HG03521 (cell line): ENCODE measurements at regions not wholly inside any gene's neighbourhood (a gene's known extent, or its start where the extent isn't known, plus 50 kb on each side); places are given as distances from the start of the nearest gene placed in this dataset.
A peak's percentile ranks its signal among the peaks of the same experiment; 100 is the strongest.

Source experiments
- ATAC-seq: cut with Tn5 transposase; IDR thresholded peaks from one replicate; pipeline ENCODE4 v1.9.1; 2021; ENCODE audit warnings: mild to moderate bottlenecking, moderate library complexity; ENCODE audit not compliant: unreplicated experiment

DNA sequence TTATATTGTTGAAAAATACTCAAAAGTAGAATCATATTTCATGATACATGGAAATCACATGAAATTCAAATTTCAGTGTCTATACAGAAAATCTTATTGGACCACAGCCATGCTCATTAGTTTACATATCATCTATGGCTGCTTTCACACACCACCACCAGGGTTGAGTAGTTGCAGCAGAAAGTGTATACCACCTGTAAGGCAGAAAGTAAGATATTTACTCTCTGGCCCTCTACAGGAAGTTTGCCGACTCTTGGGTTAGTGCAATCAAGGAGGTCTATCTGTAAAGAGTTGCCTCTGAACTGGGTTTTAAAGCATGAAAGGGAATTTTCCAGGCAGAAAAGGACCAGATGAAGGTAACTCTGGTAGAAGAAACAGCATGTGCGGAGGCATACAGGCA, 432.3 kb downstream of the DHX35 start:
- no peak for ATAC-seq

DNA sequence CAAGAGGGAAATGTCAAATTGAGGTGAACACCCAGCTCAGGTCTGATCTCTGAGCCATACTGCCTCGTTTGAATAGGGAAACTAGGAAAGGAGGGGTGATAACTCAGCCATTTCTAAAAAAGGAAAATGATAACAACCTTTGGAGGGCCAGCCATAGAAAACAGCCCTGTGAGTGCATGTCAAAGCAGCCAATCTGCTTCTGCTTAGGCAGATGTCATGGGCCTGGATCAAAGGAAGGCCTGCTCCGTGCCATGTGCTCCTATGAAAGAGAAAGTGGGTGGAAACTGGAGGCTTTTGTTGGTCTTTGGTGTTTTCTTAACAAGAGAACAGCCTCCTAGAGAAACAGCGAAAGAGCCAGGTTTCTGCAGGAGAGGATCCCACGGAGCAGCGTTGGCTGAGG, 428.0 kb downstream of the DHX35 start:
- ATAC-seq = no peak

DNA sequence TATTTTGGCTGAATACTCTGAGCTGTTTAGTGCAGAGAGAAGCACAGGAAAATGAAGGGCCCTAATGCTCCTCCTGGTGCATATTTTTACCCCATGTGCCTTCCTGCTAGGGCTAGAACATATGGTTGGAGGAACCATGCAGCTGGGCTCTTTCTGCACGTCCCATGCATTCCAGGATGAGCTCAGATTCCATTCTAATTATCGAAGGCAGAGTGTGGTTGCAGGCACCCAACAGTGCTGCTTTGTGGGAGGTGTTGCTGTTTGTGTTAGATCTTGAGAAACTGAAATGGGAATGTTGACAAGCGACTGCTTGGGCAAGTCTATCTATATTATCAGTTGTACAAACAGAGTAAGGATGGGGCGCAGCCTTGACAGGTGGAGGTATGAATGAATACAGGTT, 419.5 kb downstream of the DHX35 start:
- ATAC-seq = no peak

DNA sequence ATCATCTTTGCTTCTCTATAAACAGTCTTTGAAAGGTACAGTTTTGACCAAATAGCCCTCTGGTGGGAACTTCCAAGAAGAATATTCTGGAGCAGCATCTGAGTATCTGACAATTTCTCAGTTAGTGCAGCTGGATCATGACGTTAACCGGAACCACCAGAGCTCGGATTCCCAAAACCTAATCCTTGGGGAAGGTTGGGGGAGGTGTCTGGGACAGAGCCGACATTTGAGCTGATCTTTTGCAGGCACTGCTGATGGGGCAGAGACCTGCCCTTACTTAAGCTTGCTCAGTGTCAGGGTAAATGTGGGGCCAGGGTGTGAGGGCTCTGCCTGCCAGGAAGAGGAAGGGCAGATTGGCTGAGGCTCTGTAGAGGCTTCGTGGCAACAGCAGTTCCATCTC, 416.6 kb downstream of the DHX35 start:
- ATAC-seq = no peak

DNA sequence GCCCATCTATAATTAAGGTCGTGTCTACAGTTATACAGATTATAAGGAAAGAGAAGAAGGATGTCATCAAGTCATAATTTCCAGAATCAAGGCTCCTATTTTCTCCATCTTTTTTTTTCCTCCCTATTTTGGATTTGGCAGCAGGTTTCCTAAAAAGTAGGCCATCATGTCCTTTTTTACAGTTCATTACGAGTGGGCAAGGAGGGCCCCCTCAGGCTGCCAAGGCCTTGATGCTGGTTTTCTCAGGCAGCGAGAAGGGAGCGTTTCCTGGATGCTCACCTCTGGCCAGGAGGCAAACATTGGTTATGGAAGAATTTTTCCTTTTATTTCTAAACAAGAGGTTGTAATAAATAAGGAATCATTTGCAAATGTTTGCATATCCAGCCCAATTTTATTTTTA, 414.6 kb downstream of the DHX35 start:
- no peak for ATAC-seq

DNA sequence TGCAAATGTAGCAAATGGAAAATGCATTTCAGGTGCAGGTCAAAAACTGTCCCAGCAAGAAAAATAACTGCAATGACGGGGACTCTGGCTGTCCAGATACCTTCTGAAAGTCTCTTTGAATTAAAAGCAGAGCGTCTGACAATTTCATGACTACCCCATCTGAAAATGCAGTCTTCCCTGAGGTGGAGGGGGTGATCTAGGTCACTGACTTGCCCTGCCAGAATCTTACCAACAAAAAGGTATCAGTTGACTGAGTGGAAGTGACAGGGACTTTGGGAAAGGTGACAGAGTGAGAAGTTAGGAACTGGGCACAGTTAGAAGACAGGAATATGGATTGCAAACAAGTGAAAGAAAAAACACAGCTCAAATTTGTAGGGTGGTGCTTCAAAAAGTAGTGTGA, 402.2 kb downstream of the DHX35 start:
- no peak for ATAC-seq

DNA sequence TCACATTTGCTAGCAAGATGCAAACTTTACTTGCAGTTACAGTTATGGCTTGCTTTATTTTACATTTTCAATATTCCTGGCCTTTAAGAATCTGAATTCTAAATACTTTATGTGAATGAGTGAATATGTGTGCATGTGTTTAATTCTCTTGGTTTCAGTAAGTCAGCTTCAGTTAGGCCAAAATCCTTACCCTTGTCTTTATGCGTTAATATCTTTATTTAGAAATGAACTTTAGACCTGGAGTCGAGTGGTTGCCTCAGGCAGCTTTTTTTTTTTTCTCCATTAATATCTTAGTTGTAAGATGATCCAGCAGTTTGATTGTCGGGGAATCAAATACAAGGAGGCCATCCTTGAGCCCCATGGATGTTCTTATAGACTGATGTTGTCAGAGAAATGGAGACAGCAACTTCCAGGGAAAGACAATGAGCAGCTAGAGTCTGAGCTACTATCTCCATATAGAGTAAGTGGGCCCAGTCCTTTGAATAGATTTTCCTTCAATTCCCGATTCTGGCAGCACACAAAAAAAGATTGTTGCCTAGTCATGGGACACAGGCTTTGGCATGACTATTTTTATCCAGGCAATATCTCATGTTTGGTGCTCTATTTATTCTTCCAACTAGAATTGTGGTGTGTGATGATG, 398.0 kb downstream of the DHX35 start:
- ATAC-seq = no peak

DNA sequence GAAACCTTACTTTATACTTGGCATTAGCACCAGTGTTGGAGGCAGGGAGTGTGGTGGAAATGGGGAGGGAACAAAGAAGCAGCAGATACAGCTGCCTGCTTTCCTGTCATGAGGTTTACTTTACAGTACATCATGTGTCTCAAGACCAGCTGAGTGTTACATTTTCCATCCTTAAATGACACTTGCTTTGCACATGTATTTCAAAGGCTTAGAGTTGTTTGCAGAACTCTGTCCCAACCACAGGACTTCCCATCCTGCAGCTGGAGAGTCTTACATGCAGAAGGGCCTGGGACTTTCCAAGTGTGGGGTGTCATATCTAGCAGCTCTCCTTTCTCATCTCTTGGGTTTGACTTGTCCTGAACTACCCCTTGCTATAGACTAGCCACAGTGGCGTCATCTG, 395.9 kb downstream of the DHX35 start:
- ATAC-seq = no peak

DNA sequence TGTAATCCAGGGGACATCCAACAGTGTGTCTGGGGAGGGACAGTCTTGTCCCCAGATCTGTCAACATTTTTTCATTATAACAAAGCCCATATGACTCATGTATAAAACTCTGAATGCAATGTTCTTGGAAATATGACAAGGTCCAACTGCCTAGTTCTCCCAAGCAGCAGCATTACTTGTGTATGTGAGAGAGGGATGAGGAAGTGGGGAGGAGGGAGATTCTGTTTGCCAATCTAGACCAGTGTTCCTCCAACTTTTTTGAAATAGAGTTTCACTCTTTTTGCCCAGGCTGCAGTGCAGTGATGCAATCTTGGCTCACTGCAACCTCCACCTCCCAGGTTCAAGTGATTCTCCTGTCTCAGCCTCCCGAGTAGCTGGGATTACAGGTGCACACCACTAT, 394.8 kb downstream of the DHX35 start:
- ATAC-seq = no peak

DNA sequence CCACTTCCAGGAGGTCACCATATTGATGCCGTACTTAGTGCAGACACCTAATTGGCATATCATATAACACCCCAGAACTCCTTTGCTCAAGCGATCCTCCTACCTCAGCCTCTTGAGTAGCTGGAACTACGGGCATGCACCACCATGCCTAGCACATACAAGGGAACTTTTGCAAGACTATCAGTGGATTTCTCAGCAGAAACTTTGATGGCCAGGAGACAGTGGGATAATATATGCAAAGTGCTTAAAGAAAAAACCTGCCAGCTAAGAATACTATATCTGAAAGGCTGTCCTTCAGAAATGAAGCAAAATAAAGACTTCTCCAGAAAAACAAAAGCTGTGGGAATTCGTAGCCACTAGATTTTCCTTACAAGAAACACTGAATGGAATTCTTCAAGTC, 387.1 kb downstream of the DHX35 start:
- no peak for ATAC-seq

DNA sequence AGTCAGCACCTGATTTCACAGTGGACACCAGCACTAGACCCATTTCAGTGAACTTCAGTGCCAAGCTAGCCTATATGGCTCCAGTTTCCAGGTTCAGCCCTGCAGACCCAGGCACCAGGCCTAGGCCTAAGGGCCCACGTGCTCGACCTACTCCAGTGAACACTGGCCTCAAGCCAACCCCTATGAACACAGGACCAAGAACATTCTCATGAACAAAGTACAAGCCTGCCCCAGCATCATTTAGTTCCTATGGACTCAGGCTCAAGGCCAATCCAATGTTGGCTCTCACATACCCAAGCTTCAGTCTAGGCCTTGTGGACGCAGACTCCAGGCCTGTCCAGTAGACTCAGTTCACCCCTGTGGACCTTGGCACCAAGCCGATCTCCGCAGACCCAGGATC, 385.5 kb downstream of the DHX35 start:
- no peak for ATAC-seq

DNA sequence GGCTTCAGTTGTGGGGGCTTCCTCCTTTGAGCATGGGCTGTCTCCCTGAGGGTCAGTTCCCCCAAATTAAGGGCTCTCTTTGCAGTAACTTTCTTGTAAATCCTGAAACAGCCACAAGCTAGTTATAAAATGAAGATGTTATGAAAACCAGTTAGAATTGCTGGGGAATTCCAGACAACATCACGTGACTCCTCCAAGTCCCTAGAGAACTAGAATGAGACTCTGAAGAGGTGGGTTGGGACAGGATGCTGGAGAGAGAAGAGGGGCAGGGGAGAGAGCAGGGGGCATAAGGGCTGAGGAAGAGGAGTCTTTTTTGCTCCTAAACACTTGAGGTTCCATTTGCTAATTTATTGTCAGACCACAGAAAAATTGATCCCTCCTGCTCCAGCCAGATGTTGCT, 380.3 kb downstream of the DHX35 start:
- no peak for ATAC-seq

DNA sequence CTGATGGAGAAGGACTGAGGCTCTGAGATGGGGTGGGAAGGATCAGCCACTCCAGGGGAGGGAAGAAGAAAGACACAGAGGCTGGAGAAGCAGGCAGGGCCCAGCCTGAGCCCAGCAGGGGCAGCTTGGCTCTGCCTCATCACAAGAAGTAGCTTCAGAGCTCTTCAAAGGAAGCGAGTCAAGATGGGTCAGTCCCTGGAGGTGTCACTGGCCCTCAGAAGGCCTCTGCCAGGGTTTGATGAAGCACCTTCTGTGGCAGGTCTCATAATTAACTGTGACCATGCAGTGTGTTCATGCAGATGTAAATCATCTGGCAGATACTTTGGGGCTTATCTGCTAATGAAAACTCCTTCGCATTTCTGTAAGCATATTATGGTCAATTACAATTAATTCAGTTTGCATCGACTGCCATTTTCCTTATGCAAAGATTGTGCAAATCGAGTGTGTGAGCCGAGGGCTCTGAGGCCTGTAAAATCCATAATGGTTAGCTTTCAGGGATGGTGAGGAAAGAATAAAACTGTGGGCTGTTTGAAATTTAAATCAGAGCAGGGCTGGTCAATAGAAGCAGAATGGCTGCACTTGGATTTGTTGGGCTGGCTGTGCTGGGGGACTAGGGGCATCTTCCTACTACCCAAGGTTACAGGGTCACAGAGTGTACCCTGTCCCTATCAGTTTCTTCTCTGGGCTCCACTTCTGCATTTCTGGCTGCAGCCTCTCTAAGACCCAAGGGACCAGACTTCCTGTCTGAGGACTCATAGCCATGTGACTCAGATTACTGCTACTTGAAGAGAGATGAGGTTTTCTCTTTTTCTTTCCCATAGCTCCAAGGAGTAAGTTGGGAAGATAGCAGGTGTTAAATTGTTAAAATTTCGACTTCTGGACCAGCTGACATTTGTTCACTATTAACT, 376.6 kb downstream of the DHX35 start:
- peak; percentile 94 for ATAC-seq

DNA sequence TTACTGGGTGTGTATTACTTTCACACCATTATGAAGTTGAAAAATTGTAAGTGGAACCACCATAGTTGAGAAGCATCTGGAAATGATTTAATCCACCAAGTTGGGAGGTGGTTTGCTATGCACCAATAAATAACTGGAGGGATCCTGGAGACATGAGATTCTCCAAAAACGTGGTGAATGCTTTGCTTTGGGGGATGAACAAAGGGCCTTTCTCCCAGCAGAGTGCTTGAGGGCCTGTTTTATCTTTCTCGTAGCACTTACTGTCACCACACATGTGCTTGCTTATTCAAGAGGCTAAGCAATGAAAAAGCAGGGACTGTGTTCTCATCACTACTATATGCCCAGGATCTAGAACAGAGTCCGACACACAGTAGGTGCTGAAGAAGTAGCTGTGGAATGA, 371.1 kb downstream of the DHX35 start:
- ATAC-seq = no peak

DNA sequence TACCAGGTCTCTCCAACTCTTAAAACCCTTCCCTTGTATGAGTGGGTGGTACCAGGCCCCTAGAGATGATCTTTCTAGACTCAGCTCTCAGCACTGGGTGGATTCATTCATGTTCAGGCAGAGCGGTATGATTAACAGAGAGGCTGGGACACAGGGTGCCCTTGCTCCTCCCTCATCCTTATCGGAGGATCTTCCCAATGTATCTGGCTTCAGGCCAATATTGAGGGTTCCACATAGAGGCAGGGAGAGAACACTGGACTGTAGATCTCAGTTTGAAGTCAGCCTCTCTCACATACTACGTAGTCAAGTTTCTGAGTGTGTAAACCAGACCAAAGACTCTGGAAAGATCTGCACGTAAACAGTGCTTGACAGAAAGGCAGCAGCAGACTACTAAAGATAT, 366.2 kb downstream of the DHX35 start:
- no peak for ATAC-seq

DNA sequence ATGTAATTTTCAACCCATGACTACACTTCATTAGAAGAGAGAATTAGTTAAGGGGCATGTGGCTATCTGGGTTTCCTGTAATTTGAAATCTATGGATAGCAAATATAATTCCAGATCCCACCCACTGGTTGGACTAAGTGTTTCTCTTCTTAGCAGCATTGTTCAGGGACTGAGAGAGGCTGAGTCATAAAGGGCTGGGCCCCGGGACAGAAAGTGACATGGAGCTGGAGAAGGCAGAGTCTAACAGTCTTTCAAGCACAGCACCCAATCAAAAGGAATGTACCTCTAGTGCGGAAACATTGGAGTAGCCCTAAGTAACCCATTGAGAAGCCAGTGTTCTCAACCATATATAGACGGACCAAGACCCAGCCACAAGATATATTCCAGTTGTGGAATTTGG, 363.9 kb downstream of the DHX35 start:
- no peak for ATAC-seq

DNA sequence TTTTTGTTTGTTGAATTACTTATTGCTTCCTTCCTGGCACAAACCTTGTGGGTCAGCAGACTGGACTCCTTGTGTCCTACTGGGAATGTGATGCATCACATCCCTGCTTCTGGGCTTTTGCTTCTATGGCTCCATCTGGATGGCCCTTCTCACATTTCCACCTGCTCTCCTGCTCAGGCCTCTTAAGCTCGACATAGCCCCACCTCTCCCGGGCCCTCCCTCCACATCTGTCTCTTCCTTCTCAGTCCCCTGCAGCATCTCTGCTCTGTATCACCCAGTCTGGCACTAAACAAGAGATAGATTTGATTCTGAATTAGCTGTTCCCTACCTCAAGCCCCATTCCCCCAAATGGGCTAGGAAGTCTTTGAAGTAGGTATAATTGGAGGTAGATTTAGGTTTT, 356.8 kb downstream of the DHX35 start:
- ATAC-seq = no peak

DNA sequence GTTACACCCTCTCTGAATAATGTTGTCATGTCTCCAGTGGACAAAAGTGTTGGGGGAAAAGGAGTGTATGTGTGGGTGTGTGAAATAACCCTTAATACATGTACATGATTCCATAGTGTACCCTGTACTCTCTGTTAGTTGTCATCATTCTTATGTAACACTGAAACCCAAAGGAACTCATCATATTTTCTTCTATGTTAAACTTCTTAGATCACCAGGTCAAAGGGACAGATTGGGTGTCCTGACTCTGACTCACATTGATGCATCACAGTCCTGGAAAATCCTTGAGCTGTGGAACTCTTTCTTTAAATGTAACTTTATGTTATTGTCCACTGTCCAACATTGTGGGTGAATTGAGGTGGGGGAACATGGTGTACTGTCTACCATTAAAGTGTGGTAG, 350.5 kb downstream of the DHX35 start:
- no peak for ATAC-seq

DNA sequence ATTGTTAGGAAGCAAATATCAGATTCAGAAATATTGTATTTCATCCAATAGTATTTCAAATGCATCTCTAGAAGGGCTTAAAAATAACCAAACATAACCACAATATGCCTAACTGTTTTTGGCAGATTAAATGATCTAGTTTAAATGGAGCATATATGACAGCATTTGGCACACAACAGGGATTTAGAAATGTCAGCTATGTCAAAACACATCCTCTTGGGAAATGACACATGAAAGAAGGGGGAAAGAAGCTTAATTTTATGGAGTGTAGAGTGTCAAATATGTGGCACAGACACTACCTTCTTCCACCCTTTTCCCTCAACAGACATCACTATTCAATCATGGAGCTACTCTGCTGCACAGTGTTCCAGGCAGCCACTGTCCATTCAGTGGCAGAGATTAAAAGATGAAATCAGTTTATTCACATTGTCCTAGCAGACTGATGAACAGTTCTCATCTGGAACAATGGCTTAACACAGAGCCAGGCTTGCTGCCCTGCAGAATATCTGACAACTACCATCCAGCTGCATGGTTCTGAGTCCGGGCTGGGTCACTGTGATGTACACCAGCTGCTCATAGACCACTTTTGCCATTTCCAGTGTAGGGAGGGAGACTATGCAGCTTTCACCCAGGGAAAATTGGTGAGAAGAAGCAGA, 349.8 kb downstream of the DHX35 start:
- no peak for ATAC-seq

DNA sequence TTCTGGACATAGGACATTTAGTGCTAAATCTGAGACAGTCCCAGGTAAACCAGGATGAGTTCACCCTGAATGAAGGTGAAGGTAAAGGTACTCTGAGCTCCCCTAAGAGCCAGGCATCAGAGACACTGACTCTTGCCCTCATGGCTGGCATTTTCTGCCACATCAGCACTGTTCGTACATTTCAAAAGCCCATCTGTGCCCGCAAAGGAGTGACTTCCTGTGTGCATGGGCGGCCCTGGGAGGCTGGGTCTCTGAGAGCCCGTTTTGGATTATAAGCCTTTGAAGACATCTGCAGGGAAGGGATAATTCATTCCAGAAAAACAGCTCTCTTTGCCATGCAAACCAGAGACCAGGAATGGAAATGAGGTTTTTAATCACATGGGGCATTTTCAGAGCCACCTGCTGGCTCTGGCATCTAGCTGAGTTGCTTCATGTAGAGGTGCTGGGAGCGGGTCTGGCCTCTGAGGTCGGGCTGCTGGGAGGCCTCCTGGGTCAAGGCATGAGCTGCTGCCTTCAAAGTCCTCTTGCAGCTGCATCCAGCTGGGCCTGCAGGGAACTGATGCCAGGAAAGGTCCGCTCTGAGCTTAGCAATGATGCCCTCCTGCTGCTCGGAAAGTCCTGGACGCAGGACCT, 348.3 kb downstream of the DHX35 start:
- ATAC-seq = no peak

DNA sequence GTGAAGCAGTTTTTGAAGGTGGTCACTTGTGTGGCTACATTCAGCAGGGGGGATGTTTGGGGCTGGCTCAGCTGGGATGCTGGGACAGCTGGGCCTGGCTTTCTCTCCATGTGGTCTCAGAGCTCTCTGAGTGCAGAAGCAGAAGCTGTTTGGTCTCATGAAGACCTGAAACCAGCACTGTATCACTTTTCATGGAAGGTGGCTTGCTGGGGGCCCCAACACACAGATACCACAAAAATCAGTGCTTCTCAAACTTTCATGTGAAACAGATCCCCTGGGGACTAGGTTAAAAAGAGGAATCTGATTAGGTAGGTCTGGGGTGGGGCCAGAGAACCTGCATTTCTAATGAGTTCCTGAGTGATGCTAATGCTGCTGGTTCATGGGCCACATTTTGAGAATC, 347.3 kb downstream of the DHX35 start:
- ATAC-seq = no peak

DNA sequence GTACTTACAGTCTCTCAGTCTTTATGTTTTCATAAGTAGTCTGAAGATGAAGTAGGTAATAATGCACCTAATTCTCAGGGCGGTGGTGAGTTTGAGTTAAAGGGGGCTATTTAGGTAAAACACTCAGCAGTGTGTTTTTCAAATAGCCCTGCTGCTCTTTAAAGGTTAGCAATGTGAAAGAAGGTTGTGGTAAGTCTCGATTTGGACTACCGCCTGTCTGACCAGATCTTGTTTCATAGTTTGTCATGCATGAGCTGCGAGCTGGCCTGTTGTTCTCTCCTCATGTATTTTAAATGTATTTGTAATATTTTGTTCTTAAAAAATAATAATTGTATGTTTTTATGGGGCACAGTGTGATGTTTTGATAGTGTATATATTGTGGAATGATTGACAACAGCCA, 340.2 kb downstream of the DHX35 start:
- ATAC-seq = no peak
